Endothelial cell (in vitro differentiated cells): ENCODE measurements at regions not wholly inside any gene's neighbourhood (a gene's known extent, or its start where the extent isn't known, plus 50 kb on each side); places are given as distances from the start of the nearest gene placed in this dataset.

Source experiments
- DNase-seq: peaks from one replicate; pipeline ENCODE4 v3.0.0; 2021; ENCODE audit warnings: low spot score
- H3K27ac Mint-ChIP-seq: one replicate; pipeline ENCODE4 v1.8.0; 2021; ENCODE audit warnings: mixed read lengths, inconsistent platforms; ENCODE audit not compliant: unreplicated experiment
- H3K27me3 Mint-ChIP-seq: one replicate; pipeline ENCODE4 v1.8.0; 2021; ENCODE audit warnings: mild to moderate bottlenecking, moderate library complexity, mixed read lengths, inconsistent platforms; ENCODE audit not compliant: unreplicated experiment
- H3K36me3 Mint-ChIP-seq: one replicate; pipeline ENCODE4 v1.8.0; 2021; ENCODE audit warnings: mild to moderate bottlenecking, low read depth, mixed read lengths, inconsistent platforms; ENCODE audit not compliant: unreplicated experiment
- H3K4me1 Mint-ChIP-seq: one replicate; pipeline ENCODE4 v1.8.0; 2021; ENCODE audit warnings: mild to moderate bottlenecking, mixed read lengths, inconsistent platforms; ENCODE audit not compliant: unreplicated experiment
- H3K4me3 Mint-ChIP-seq: one replicate; pipeline ENCODE4 v1.8.0; 2021; ENCODE audit warnings: mild to moderate bottlenecking, mixed read lengths, inconsistent platforms; ENCODE audit not compliant: unreplicated experiment
- H3K9me3 Mint-ChIP-seq: one replicate; pipeline ENCODE4 v1.8.0; 2021; ENCODE audit warnings: mixed read lengths, inconsistent platforms; ENCODE audit not compliant: unreplicated experiment
- CTCF ChIP-seq: fragments of 200-600 bp; sonication (generic); IDR thresholded peaks from one replicate; pipeline ENCODE4 v1.5.0; 2021; ENCODE audit warnings: antibody characterized with exemption; ENCODE audit not compliant: unreplicated experiment

DNA sequence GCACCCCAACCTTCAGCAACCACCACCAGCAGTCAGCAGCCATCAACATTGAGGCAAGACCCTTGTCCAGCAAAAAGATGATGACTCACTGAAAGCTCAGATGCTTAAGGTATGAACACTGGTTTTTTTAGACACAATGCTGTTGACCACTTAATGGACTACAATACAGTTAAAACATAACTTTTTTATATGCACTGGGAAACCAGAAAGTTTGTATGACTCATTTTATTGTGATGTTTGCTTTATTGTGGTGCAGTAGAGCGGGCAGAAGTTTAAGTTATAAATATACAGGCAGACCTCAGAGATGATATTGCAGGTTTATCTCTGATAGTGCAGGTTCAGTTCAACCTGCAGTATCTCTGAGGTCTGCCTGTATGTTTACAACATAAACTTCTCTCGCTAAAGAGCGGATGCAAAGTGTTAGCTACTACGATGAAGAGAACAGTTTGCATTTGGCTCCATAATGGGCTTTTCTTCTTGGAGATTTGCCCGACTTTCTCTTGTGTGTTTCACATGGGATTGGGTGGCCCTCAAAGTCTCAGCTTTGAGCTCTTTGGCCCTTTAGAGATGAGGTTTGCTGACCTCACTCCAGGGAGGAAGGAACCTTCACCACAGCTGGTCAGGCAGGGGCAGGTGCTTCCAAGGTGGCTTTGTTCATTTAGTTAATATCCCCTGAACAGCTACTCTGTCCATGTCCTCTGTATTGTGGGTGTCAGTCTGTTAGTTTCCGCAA lies 84.4 kb upstream of the SHH start:
- Mint-ChIP-seq H3K9me3 (no peaks in the 10 kb centered on the region), H3K27ac (no peak overlapping the region), H3K36me3 (no peaks in the 10 kb centered on the region), H3K4me1 (no peaks in the 10 kb centered on the region), H3K4me3 (no peak overlapping the region), H3K27me3 (no peaks in the 10 kb centered on the region)
- DNase-seq = no peak
- TF ChIP-seq CTCF = no peak

GRCh38 chr7:155893664-155894063 lies 81.4 kb upstream of the SHH start:
- Mint-ChIP-seq H3K36me3 (peaks cover 4% of the 10 kb centered on the region), H3K27me3 (peaks cover 7% of the 10 kb centered on the region), H3K9me3 (no peaks in the 10 kb centered on the region), H3K27ac (no peak overlapping the region), H3K4me3 (no peak overlapping the region), H3K4me1 (no peaks in the 10 kb centered on the region)
- TF ChIP-seq CTCF = no peak
- no peak for DNase-seq

DNA sequence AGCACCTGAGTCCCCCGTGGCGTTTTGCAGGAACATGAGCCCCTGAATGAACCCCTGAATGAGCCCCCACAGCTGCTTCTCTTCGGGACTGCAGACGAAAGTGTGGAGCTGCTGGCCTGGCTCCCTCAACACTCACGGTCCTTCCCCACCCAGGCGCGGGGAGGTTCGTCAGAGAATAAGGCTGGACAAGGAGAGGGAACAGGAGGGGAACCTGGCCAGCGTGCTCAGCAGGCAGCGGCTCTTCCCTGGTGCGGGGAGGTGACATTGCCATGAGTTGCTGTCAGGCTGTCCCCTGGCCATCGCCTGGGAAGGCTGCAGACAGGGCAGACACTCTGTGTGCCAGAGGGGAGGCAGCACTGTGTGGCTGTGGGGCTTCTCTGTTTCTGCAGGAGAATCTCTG lies 80.9 kb upstream of the SHH start:
- peaks cover 8% of the 10 kb centered on the region for H3K27me3 Mint-ChIP-seq
- no peak for DNase-seq
- TF ChIP-seq CTCF = no peak
- no peak overlapping the region for H3K4me3 Mint-ChIP-seq
- no peak overlapping the region for H3K27ac Mint-ChIP-seq
- H3K4me1 Mint-ChIP-seq = no peaks in the 10 kb centered on the region
- peaks cover 9% of the 10 kb centered on the region for H3K36me3 Mint-ChIP-seq
- no peaks in the 10 kb centered on the region for H3K9me3 Mint-ChIP-seq

- Mint-ChIP-seq H3K4me3 (peak overlapping the region; percentile 67), H3K9me3 (no peaks in the 10 kb centered on the region)
Measured at GRCh38 chr7:155889636-155890511, 77.6 kb upstream of the SHH start.

More at GRCh38 chr7:155889636-155890511, 77.6 kb upstream of the SHH start:
- peaks cover 13% of the 10 kb centered on the region for H3K4me1 Mint-ChIP-seq
- no peak for DNase-seq
- no peak overlapping the region for H3K27ac Mint-ChIP-seq
- H3K36me3 Mint-ChIP-seq = peaks cover 13% of the 10 kb centered on the region
- peaks cover 19% of the 10 kb centered on the region for H3K27me3 Mint-ChIP-seq
- TF ChIP-seq CTCF = no peak
